Endodermal cell (in vitro differentiated cells): ENCODE measurements at regions not wholly inside any gene's neighbourhood (a gene's known extent, or its start where the extent isn't known, plus 50 kb on each side); places are given as distances from the start of the nearest gene placed in this dataset.

Source experiments
- DNase-seq: peaks from one replicate; pipeline ENCODE4 v3.0.0-alpha.2; 2017
- H3K27ac ChIP-seq: 2 replicates; pipeline ENCODE4 v1.5.1; 2013; ENCODE audit warnings: mild to moderate bottlenecking, low read depth, low read length, moderate library complexity
- H3K27me3 ChIP-seq: 2 replicates; pipeline ENCODE4 v1.6.1; 2013; ENCODE audit warnings: mild to moderate bottlenecking, low read length, moderate library complexity; ENCODE audit not compliant: insufficient read depth, control insufficient read depth, poor library complexity, severe bottlenecking
- H3K36me3 ChIP-seq: 2 replicates; pipeline ENCODE4 v1.7.0; 2013; ENCODE audit warnings: mild to moderate bottlenecking, low read length, moderate library complexity; ENCODE audit not compliant: control insufficient read depth, insufficient read depth
- H3K4me1 ChIP-seq: one replicate; pipeline ENCODE4 v1.7.0; 2013; ENCODE audit warnings: low read length; ENCODE audit not compliant: control insufficient read depth, insufficient read depth
- H3K4me3 ChIP-seq: 2 replicates; pipeline ENCODE4 v1.5.1; 2013; ENCODE audit warnings: mild to moderate bottlenecking, low read length, moderate library complexity
- H3K9ac ChIP-seq: 2 replicates; pipeline ENCODE4 v1.6.1; 2013; ENCODE audit warnings: mild to moderate bottlenecking, low read length, moderate library complexity; ENCODE audit not compliant: poor library complexity, severe bottlenecking; ENCODE audit errors: extremely low read depth
- H3K9me3 ChIP-seq: 2 replicates; pipeline ENCODE4 v1.6.1; 2013; ENCODE audit warnings: mild to moderate bottlenecking, low read length, moderate library complexity; ENCODE audit not compliant: control insufficient read depth
- H3K27ac Mint-ChIP-seq: 2 replicates; pipeline ENCODE4 v1.8.0; 2020; ENCODE audit warnings: mixed read lengths
- H3K27me3 Mint-ChIP-seq: 2 replicates; pipeline ENCODE4 v1.8.0; 2021; ENCODE audit warnings: mild to moderate bottlenecking, mixed read lengths; ENCODE audit not compliant: insufficient read depth
- H3K36me3 Mint-ChIP-seq: 2 replicates; pipeline ENCODE4 v1.8.0; 2020; ENCODE audit warnings: low read depth, mixed read lengths
- H3K4me1 Mint-ChIP-seq: 2 replicates; pipeline ENCODE4 v1.8.0; 2020; ENCODE audit warnings: mixed read lengths
- H3K4me3 Mint-ChIP-seq: 2 replicates; pipeline ENCODE4 v1.8.0; 2020; ENCODE audit warnings: mild to moderate bottlenecking, moderate library complexity, mixed read lengths
- H3K9me3 Mint-ChIP-seq: 2 replicates; pipeline ENCODE4 v1.8.0; 2020; ENCODE audit warnings: mild to moderate bottlenecking, mixed read lengths
- WGBS, 2 experiments: methylation state at CpG; one replicate each; pipeline versions ENCODE4 v1.1.5 to v1.1.7; 2013; ENCODE audit warnings: missing lambda C conversion rate in 2 of 2, mixed read lengths in 1 of 2; ENCODE audit not compliant: insufficient coverage in 1 of 2, insufficient read length in 1 of 2; 5-methylcytosine and 5-hydroxymethylcytosine counted together
- TF ChIP-seq, protein P1 (sequence below): fragments of 200-600 bp; sonication (generic); conservative IDR thresholded peaks from 2 replicates; pipeline ENCODE4 v1.5.0; 2021; ENCODE audit warnings: antibody characterized with exemption, mild to moderate bottlenecking

DNA sequence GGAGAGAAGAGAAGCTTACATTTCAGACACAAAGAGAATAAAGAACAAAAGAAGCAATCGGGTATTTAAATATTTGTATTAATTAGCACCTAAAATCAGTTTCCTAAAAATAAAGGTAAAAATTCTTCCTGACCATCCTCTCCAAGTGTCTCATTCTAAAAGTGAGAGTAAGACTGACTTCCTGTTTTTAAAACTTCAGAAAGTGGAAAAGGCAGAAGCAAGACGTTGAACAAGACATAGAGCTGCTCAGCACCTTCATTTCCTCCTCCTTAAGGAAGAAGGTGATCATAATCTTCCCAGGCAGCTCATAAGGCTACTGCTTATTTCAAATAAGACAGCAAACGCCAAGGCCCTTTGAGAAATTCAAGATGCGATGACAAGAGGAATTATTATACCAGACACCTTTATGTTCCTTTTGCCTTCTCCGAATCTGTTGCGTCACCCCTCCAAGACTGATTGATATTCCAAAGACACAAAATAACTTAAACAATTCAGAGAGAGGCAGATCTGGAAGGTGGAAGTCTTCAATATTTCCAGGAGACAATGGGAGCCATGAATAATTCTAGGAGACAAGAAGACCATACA lies 238.8 kb upstream of the TLE3 start:
- Histone ChIP-seq H3K4me3 (no peak overlapping the region), H3K9me3 (peaks cover 22% of the 10 kb centered on the region), H3K27ac (no peak overlapping the region), H3K9ac (no peak overlapping the region), H3K36me3 (no peaks in the 10 kb centered on the region), H3K4me1 (peaks cover 2% of the 10 kb centered on the region), H3K27me3 (no peaks in the 10 kb centered on the region)
- Mint-ChIP-seq H3K4me3 (no peak overlapping the region), H3K9me3 (peaks cover 35% of the 10 kb centered on the region), H3K4me1 (peaks cover 5% of the 10 kb centered on the region), H3K27me3 (peaks cover 13% of the 10 kb centered on the region), H3K36me3 (peaks cover 3% of the 10 kb centered on the region), H3K27ac (no peak overlapping the region)
- no peak for DNase-seq
- 95 to 96% methylated on average over 4 to 5 of the region's 6 CpGs for WGBS, 2 experiments
- TF ChIP-seq, protein P1, sequence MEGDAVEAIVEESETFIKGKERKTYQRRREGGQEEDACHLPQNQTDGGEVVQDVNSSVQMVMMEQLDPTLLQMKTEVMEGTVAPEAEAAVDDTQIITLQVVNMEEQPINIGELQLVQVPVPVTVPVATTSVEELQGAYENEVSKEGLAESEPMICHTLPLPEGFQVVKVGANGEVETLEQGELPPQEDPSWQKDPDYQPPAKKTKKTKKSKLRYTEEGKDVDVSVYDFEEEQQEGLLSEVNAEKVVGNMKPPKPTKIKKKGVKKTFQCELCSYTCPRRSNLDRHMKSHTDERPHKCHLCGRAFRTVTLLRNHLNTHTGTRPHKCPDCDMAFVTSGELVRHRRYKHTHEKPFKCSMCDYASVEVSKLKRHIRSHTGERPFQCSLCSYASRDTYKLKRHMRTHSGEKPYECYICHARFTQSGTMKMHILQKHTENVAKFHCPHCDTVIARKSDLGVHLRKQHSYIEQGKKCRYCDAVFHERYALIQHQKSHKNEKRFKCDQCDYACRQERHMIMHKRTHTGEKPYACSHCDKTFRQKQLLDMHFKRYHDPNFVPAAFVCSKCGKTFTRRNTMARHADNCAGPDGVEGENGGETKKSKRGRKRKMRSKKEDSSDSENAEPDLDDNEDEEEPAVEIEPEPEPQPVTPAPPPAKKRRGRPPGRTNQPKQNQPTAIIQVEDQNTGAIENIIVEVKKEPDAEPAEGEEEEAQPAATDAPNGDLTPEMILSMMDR, result no peak

DNA sequence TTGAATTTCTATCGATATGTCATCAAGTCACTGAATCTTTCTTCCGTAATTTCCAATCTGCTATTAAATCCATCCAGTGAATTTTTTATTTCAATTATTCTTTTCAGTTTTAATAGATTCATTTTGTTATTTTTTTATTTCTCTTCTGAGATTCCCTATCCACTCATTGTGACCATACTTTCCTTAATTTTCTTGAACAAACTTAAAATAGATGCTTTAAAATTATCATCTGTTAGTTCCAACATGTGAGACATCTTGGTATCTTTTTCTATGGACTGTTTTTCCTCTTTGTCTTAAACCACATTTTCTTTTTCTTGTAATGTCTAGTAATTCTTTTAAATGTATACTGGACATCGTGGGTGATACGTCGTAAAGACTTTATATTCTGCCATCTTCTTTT lies 236.6 kb upstream of the TLE3 start:
- TF ChIP-seq, protein P1, result no peak
- Histone ChIP-seq H3K9ac (no peak overlapping the region), H3K9me3 (peaks cover 35% of the 10 kb centered on the region), H3K27me3 (no peaks in the 10 kb centered on the region), H3K4me1 (no peaks in the 10 kb centered on the region), H3K27ac (no peak overlapping the region), H3K4me3 (no peak overlapping the region), H3K36me3 (no peaks in the 10 kb centered on the region)
- Mint-ChIP-seq H3K4me3 (no peak overlapping the region), H3K27me3 (peaks cover 7% of the 10 kb centered on the region), H3K27ac (no peak overlapping the region), H3K4me1 (peaks cover 3% of the 10 kb centered on the region), H3K9me3 (peaks cover 49% of the 10 kb centered on the region), H3K36me3 (peaks cover 3% of the 10 kb centered on the region)
- 91% methylated on average over 5 of the region's 5 CpGs; no CpG with 5 or more reads in 1 of the 2 experiments for WGBS, 2 experiments
- no peak for DNase-seq

DNA sequence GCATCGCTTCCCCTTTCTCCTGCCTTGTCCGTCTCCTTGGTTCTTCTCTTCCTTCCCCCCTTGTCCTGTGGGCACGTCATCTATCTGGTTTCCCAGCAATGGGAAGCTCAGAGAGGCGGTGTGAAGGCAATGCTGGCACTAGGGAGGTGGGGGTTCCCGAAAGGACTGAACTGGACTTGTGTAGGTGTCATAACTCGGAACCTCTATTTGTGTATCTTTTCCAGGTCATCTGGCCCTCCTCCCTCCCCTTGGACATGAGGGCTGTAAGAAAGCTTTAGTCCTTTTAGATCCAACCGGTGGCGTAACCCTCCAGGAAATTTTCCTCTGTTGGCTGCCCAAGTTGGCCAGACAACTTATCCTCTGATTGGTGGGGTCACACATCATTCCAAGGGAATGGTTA lies 231.5 kb upstream of the TLE3 start:
- Histone ChIP-seq H3K4me3 (no peak overlapping the region), H3K9me3 (peaks cover 28% of the 10 kb centered on the region)
- TF ChIP-seq, protein P1, result no peak

More for the DNA sequence above, 231.5 kb upstream of the TLE3 start:
- Mint-ChIP-seq H3K4me1 (peaks cover 12% of the 10 kb centered on the region), H3K36me3 (no peaks in the 10 kb centered on the region), H3K9me3 (peaks cover 32% of the 10 kb centered on the region), H3K27me3 (peaks cover 7% of the 10 kb centered on the region), H3K4me3 (no peak overlapping the region), H3K27ac (no peak overlapping the region)
- peaks cover 3% of the 10 kb centered on the region for H3K4me1 ChIP-seq
- H3K27ac ChIP-seq, result no peak overlapping the region
- no peak overlapping the region for H3K9ac ChIP-seq
- H3K27me3 ChIP-seq, result no peaks in the 10 kb centered on the region
- DNase-seq, result peak; percentile 18
- H3K36me3 ChIP-seq, result no peaks in the 10 kb centered on the region
- 91 to 100% methylated on average over 3 to 8 of the region's 8 CpGs for WGBS, 2 experiments
